H54 (cell line): ENCODE measurements at regions not wholly inside any gene's neighbourhood (a gene's known extent, or its start where the extent isn't known, plus 50 kb on each side); places are given as distances from the start of the nearest gene placed in this dataset.

Experiments used
- DNase-seq: peaks from one replicate; pipeline ENCODE4 v3.0.0; 2011; ENCODE audit warnings: low spot score, mixed read lengths; ENCODE audit not compliant: insufficient read length
- FAIRE-seq: peaks from 3 replicates; lab custom pipeline; 2011; peaks lifted over from hg19 to GRCh38; lab: Jason Lieb, UNC
- POLR2A ChIP-seq: IDR thresholded peaks from 2 replicates; pipeline ENCODE4 v1.6.1; 2011; ENCODE audit warnings: low read depth, mild to moderate bottlenecking, low read length

- DNase-seq (no peak), FAIRE-seq (no peak)
- TF ChIP-seq POLR2A, result no peak
Measured at GRCh38 chr7:18430810-18431209, 64.7 kb upstream of the HDAC9 start.

GRCh38 chr7:18434171-18434570 is 61.4 kb upstream of the HDAC9 start:
- FAIRE-seq (no peak), DNase-seq (no peak)
- TF ChIP-seq POLR2A, result no peak

GRCh38 chr7:18437101-18437500 is 58.4 kb upstream of the HDAC9 start:
- no peak for TF ChIP-seq POLR2A
- FAIRE-seq (peak; percentile 87), DNase-seq (no peak)

GRCh38 chr7:18440934-18441333 is 54.6 kb upstream of the HDAC9 start:
- TF ChIP-seq POLR2A, result no peak
- peak; percentile 68 for FAIRE-seq

GRCh38 chr7:18444826-18445225 is 50.7 kb upstream of the HDAC9 start:
- FAIRE-seq, result peak; percentile 94
- DNase-seq, result no peak

More at GRCh38 chr7:18440934-18441333, 54.6 kb upstream of the HDAC9 start:
- DNase-seq, result no peak

GRCh38 chr7:18445483-18445882 is 50.1 kb upstream of the HDAC9 start:
- DNase-seq (no peak), FAIRE-seq (no peak)
- no peak for TF ChIP-seq POLR2A

More at GRCh38 chr7:18444826-18445225, 50.7 kb upstream of the HDAC9 start:
- TF ChIP-seq POLR2A, result no peak
